DOHH2 (cell line): ENCODE measurements at regions not wholly inside any gene's neighbourhood (a gene's known extent, or its start where the extent isn't known, plus 50 kb on each side); places are given as distances from the start of the nearest gene placed in this dataset.

Source experiments
- EZH2phosphoT487 ChIP-seq: fragments of 200-600 bp; sonication (generic); IDR thresholded peaks from 2 replicates; pipeline ENCODE4 v1.6.1; 2017; ENCODE audit warnings: borderline replicate concordance, mild to moderate bottlenecking, antibody characterized with exemption, low read length, moderate library complexity, mixed read lengths
- TF ChIP-seq, protein P1 (sequence below): fragments of 200-600 bp; sonication (generic); IDR thresholded peaks from one replicate; pipeline ENCODE4 v1.5.1; 2014; ENCODE audit warnings: antibody characterized with exemption, mild to moderate bottlenecking, low read depth, low read length; ENCODE audit not compliant: poor library complexity, severe bottlenecking

DNA sequence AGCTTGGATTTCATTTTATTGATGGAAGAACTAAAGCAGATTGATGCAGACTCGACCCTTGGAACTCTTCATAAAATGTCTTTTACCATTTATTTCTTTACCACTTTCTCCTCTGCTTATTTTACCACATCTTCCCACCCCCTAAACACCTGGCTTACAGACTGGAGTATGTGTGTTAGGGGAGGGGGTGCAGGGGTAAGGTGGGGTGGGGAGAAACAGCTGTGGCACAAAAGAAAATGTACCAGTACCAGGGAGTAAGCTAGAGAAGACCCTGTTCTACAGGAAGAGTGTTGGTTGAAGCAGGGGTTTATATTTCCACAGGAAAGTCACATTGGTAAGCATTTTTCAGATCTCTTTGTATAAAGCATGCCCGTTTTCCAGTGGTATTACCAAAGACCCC lies 312.7 kb upstream of the MTNR1B start:
- TF ChIP-seq, protein P1, sequence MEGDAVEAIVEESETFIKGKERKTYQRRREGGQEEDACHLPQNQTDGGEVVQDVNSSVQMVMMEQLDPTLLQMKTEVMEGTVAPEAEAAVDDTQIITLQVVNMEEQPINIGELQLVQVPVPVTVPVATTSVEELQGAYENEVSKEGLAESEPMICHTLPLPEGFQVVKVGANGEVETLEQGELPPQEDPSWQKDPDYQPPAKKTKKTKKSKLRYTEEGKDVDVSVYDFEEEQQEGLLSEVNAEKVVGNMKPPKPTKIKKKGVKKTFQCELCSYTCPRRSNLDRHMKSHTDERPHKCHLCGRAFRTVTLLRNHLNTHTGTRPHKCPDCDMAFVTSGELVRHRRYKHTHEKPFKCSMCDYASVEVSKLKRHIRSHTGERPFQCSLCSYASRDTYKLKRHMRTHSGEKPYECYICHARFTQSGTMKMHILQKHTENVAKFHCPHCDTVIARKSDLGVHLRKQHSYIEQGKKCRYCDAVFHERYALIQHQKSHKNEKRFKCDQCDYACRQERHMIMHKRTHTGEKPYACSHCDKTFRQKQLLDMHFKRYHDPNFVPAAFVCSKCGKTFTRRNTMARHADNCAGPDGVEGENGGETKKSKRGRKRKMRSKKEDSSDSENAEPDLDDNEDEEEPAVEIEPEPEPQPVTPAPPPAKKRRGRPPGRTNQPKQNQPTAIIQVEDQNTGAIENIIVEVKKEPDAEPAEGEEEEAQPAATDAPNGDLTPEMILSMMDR = no peak
- TF ChIP-seq EZH2phosphoT487 = no peak
